ENCODE measurements at regions not wholly inside any gene's neighbourhood (a gene's known extent, or its start where the extent isn't known, plus 50 kb on each side); places are given as distances from the start of the nearest gene placed in this dataset.

- TF ChIP-seq EZH2phosphoT487 (IDR thresholded peaks at IDR 0.05; ENCODE audit: borderline replicate concordance, low read depth, low read length) (no peak), CTCF (conservative IDR thresholded peaks at IDR 0.05; ENCODE audit: low read length) (no peak)
Observed at GRCh38 chr1:38239258-38239835, 192.8 kb upstream of the POU3F1 start.
